ENCODE measurements at regions not wholly inside any gene's neighbourhood (a gene's known extent, or its start where the extent isn't known, plus 50 kb on each side); places are given as distances from the start of the nearest gene placed in this dataset.

DNA sequence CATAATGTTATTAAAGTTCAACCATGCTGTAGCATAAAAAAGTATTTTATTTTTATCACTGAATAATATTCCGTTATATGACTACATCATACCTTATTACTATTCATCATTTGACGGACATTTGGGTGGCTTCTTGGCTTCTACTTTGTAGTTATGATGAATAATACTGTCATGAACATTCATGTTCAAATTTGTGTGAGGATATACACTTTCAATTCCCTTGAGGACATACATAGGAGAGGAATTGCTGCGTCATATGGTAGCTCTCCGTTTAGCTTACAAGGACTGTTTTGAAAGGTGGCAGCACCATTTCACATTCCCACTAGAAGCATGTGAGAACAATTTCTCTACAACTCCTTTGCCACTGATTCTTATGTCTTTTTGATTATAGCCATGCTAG lies 910.8 kb upstream of the MIR17HG start:
- H3K4me3 ChIP-seq: no peak overlapping the region
- no peaks in the 10 kb centered on the region for H3K4me1 ChIP-seq (ENCODE audit: insufficient read depth)
- no peaks in the 10 kb centered on the region for H3K36me3 Mint-ChIP-seq (ENCODE audit: low read depth)
- no peaks in the 10 kb centered on the region for H3F3A ChIP-seq (replicated peaks; ENCODE audit: low read depth)
- no peaks in the 10 kb centered on the region for H3K27me3 ChIP-seq (ENCODE audit: insufficient read depth)
- H3K4me2 ChIP-seq: no peak overlapping the region
- no peaks in the 10 kb centered on the region for H3K27me3 Mint-ChIP-seq (ENCODE audit: insufficient read depth, low read depth, poor library complexity)
- DNase-seq (ENCODE audit: low spot score) (no peak), ATAC-seq (no peak)
- H3K9me3 Mint-ChIP-seq: no peaks in the 10 kb centered on the region; the same call in 2 of the 3 replicates
- H2AFZ ChIP-seq: no peak overlapping the region
- H3K79me2 ChIP-seq (replicated peaks; ENCODE audit: insufficient read depth): no peaks in the 10 kb centered on the region
- H4K20me1 ChIP-seq (replicated peaks; ENCODE audit: insufficient read depth): no peaks in the 10 kb centered on the region
- H3K36me3 ChIP-seq (ENCODE audit: insufficient read depth): no peaks in the 10 kb centered on the region
- H3K27ac Mint-ChIP-seq: no peak overlapping the region
- H3K27ac ChIP-seq (ENCODE audit: low read depth): no peak overlapping the region
- H3K4me3 Mint-ChIP-seq: no peak overlapping the region
- peaks cover 9% of the 10 kb centered on the region; the same call in 1 of the 2 replicates for H3K9me2 ChIP-seq (ENCODE audit: insufficient read depth)
- no peak for TF ChIP-seq CTCF (conservative IDR thresholded peaks at IDR 0.05; ENCODE audit: low read depth in 2 of 2)
- no peaks in the 10 kb centered on the region for H3K4me1 Mint-ChIP-seq

DNA sequence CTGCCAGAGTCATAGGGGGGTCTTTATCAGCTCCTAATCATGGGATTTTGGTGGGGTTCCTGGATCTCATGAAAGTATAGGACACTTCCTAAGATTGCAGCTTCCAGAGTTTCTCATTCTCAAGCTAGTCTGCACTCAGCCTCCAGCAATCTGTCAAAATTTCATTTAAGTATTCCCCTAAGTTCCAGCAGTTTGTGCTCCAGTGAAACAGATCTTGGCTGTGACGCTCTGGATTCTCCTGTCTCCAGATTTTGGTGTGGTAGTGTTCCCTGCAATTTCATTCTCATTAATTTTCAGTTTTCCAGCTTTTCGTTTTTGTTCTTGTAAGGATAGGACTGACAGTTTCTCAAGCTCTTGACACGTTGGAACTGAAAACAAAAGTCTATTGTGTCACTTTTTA lies 908.9 kb upstream of the MIR17HG start:
- H3K36me3 Mint-ChIP-seq (ENCODE audit: low read depth): no peaks in the 10 kb centered on the region
- H3K4me1 ChIP-seq (ENCODE audit: insufficient read depth): no peaks in the 10 kb centered on the region
- no peak for ATAC-seq

More for the DNA sequence above, 908.9 kb upstream of the MIR17HG start:
- Histone ChIP-seq H3K27ac (ENCODE audit: low read depth) (no peak overlapping the region), H3K79me2 (replicated peaks; ENCODE audit: insufficient read depth) (no peaks in the 10 kb centered on the region), H3K36me3 (ENCODE audit: insufficient read depth) (no peaks in the 10 kb centered on the region), H3F3A (replicated peaks; ENCODE audit: low read depth) (no peaks in the 10 kb centered on the region), H3K27me3 (ENCODE audit: insufficient read depth) (no peaks in the 10 kb centered on the region), H3K4me2 (no peak overlapping the region), H4K20me1 (replicated peaks; ENCODE audit: insufficient read depth) (no peaks in the 10 kb centered on the region), H2AFZ (peak overlapping the region; percentile 52; the same call in 1 of the 2 replicates), H3K9me2 (ENCODE audit: insufficient read depth) (peaks cover 4% of the 10 kb centered on the region; the same call in 1 of the 2 replicates), H3K4me3 (no peak overlapping the region)
- Mint-ChIP-seq H3K9me3 (no peaks in the 10 kb centered on the region), H3K27ac (no peak overlapping the region), H3K4me3 (no peak overlapping the region), H3K27me3 (ENCODE audit: insufficient read depth, low read depth, poor library complexity) (no peaks in the 10 kb centered on the region), H3K4me1 (no peaks in the 10 kb centered on the region)
- TF ChIP-seq EZH2phosphoT487 (IDR thresholded peaks at IDR 0.05; ENCODE audit: unreplicated experiment) (no peak), POLR2AphosphoS5 (IDR thresholded peaks at IDR 0.05; ENCODE audit: low read depth) (no peak), JUNB (IDR thresholded peaks at IDR 0.05; ENCODE audit: unreplicated experiment) (no peak), ZNF114 (CRISPR knock-in tag; IDR thresholded peaks at IDR 0.05) (no peak), NANOG (IDR thresholded peaks at IDR 0.05; ENCODE audit: borderline replicate concordance) (no peak)
- TF ChIP-seq, protein P1, sequence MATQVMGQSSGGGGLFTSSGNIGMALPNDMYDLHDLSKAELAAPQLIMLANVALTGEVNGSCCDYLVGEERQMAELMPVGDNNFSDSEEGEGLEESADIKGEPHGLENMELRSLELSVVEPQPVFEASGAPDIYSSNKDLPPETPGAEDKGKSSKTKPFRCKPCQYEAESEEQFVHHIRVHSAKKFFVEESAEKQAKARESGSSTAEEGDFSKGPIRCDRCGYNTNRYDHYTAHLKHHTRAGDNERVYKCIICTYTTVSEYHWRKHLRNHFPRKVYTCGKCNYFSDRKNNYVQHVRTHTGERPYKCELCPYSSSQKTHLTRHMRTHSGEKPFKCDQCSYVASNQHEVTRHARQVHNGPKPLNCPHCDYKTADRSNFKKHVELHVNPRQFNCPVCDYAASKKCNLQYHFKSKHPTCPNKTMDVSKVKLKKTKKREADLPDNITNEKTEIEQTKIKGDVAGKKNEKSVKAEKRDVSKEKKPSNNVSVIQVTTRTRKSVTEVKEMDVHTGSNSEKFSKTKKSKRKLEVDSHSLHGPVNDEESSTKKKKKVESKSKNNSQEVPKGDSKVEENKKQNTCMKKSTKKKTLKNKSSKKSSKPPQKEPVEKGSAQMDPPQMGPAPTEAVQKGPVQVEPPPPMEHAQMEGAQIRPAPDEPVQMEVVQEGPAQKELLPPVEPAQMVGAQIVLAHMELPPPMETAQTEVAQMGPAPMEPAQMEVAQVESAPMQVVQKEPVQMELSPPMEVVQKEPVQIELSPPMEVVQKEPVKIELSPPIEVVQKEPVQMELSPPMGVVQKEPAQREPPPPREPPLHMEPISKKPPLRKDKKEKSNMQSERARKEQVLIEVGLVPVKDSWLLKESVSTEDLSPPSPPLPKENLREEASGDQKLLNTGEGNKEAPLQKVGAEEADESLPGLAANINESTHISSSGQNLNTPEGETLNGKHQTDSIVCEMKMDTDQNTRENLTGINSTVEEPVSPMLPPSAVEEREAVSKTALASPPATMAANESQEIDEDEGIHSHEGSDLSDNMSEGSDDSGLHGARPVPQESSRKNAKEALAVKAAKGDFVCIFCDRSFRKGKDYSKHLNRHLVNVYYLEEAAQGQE (IDR thresholded peaks at IDR 0.05; ENCODE audit: unreplicated experiment): no peak
- no peak for DNase-seq (ENCODE audit: low spot score)

Measured in GM23338 (cell line).